Skin of body (tissue), 1 donor: ENCODE measurements at regions not wholly inside any gene's neighbourhood (a gene's known extent, or its start where the extent isn't known, plus 50 kb on each side); places are given as distances from the start of the nearest gene placed in this dataset.
"Not testable (repeated sequence)": the region's sequence is repeated elsewhere in the genome, so short reads cannot be mapped to it uniquely, and the experiment has no call there.

Experiments
- DNase-seq: peaks from one replicate; lab custom pipeline; 2025; lab: John Stamatoyannopoulos, UW

DNA sequence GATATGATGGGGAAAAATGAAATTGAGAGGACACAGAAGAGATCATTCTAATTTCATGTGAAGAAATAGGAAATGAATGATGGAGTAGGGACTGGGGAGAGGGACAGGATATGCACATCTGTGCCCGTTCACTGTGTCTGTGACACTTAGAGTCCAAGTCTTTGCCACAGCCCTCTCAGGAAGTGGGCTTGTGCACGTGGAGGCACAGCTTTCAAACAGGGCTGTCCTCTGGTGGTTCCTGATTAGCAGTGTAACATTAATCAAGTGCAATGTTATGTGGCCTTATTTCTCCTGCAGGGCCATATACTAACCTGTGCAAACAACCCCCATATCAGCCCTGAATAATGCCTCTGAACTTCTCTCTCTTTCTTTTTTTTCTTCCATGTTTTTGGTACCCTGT is 312.2 kb upstream of the FAM98A start:
- DNase-seq = no peak

DNA sequence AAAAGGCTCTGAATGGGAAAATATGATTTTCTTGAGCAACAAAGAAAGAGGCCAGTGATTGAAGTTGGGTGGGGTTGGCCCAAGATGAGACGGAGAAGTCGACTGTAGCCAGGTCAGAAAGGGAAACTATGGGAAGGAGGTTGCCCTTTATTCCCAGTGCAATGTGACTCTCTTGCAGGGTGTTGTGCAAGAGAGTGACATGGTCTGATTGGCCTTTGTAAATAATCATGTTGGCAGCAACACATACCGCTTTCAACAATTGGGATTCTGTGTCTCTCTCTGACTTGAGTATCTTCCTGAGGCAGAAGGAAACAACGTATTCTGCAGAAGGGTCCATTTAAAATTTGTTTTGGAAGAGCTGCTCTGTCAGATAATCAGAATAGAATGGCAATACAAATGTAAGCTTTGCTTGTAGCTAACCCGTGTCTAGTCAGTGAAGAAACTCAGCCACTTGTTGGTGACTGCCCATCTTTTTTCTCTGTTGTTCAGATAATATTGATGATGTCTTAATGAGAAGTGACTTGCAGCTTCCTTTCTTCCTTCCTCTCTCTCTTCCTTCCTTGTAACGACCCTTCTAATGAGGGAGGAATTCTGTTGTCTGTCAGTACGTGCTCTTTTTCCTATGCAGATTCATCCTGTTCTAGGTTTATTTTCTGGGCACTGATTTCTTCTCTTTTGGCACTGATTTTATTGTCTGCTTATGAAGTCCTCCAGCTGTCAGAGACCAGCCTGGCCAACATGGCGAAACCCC is 311.0 kb upstream of the FAM98A start:
- DNase-seq = no peak

DNA sequence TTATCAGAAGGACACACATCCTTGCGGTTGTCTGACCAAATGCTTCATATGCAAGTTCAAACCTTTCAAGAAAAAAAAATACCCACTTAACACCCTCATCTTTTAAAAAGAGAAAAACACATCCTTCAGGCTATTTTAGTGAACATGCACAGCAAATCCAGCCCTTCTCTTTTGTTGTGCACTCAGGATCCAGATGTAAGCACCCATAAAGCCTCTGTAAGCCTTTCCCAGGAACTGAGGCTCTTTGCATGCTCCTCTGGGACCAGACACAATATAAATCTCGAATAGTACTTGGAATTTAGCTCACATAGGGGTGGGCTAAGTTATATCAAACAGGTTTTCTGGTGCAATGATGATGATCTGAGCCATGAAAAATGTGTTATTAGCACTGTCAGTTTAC is 308.8 kb upstream of the FAM98A start:
- DNase-seq = no peak

DNA sequence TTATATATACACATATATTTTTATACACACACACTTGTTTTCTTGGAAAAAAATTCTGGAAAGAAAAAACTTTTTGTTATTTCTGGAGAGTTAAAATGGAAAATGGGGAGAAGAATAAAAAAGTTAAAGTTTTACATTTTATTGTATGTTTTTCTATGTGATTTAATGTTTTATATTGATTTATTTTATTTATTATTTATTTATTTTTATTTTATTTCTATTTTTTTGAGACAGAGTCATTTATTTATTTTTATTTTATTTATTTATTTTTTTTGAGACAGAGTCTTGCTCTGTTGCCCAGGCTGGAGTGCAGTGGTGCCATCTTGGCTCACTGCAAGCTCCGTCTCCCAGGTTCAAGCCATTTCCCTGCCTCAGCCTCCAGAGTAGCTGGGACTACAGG is 307.0 kb upstream of the FAM98A start:
- not testable (repeated sequence) for DNase-seq

DNA sequence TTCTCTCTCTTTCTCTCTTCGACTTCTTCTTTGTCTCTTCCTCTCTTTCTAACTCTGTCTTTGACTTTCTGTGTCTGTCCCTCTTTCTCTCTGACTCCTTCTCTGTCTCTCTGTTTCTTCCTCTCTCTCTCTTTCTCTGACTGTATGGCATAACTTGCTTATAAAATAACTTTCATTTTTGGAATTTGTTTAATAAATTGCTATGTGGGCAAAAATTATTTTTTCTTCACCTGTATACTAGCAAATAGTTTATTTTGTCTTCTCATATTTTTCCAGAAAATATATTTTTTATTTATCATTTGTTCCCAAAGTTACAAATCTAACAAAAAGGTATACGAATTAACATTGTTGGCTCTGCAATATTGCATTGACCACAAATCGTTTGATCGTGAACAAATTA is 305.7 kb upstream of the FAM98A start:
- DNase-seq = no peak

DNA sequence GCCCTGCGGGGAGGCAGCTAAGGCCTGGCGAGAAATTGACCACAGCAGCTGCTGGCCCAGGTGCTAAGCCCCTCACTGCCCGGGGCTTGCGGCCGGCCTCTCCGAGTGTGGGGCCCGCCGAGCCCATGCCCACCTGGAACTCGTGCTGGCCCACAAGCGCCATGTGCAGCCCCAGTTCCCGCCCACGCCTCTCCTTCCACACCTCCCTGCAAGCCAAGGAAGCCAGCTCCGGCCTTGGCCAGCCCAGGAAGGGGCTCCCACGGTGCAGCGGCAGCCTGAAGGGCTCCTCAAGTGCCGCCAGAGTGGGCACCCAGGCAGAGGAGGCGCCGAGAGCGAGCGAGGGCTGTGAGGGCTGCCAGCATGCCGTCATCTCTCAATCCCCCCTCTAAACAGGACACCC is 304.6 kb upstream of the FAM98A start:
- no peak for DNase-seq

DNA sequence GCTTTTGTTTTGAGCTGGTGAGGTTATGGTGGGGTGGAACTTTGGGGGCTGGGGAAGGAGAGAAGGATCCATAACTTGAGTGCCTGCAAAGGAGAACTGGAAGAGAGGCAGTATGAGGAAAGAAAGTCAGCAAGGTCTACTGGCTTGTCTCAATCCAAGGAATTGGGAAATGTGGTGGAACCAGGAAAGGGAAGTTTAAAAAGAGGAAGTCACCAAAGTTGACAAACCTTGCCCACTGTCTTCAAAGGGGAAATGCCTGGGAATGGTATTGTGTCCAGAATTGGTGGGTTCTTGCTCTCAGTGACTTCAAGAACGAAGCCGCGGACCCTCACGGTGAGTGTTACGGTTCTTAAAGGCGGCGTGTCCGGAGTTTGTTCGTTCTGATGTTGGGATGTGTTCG is 304.1 kb upstream of the FAM98A start:
- no peak for DNase-seq

DNA sequence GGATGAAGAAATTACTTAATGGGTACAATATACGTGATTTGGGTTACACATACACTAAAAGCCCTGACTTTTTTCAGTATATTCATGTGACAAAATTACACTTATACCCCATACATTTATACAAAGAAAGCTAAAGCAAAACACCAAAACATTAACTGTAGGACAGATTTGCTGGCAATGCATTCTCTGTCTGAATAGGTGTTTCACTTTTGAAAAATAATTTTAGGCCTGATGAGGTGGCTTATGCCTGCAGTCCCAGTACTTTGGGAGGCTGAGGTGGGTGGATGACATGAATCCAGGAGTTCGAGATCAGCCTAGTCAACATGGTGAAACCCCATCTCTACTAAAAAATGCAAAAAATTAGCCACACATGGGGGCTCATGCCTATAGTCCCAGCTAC is 301.5 kb upstream of the FAM98A start:
- no peak for DNase-seq

DNA sequence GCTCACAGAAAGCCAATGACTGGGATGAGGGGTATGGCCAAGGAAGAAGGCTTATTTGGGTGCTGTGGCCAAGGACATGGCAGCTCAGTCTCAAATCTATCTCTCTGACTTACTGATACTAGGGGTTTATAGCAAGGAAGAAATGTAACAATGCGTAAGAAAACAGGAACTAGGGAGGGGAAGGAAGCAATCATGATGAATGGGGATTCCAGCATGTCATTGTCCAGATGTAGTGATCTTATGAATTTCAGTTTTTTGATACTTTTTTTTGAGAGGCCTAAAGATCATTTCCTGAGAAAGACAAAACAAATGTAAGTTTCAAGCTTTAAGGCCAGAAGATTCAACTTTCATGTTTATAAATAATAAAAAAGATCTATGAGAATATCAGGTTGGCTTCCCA is 298.6 kb upstream of the FAM98A start:
- DNase-seq = no peak

DNA sequence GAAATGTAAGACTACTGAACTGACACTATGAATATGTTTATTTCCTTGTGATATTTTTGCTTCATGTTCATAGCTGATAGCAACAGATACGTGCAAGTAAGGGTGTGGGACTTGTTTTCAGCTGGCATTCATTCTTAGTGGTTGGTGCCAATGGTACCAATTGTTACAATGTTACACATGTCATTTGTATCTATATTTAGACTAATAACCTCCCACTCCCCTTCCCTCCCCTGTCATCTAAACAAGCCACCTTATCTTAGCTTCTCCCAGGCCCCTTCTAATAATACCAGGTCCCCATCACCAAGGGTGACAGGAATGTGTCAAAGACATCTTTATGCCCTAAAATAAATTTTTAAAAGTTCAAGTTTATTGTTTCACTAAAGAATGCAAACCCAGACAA is 294.7 kb upstream of the FAM98A start:
- no peak for DNase-seq

DNA sequence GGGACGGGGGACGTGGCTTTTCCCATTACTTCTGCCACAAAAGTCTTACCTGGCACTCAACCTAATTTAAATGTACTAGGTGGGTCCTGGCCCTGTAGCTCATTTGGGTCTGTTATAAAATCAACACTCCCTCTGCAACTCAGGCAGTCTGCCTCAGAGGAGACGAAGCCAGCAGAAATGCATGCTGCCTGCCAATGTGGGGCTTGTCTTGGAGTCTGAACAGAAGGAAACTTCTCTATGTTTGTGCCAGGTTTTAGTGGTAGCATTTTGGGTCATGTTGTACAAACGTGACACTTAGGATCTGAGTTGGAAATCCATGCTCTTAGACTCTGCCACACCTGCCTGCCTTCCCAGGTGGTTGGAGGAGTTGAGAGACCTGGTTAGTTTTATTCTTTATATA is 292.5 kb upstream of the FAM98A start:
- DNase-seq = no peak

DNA sequence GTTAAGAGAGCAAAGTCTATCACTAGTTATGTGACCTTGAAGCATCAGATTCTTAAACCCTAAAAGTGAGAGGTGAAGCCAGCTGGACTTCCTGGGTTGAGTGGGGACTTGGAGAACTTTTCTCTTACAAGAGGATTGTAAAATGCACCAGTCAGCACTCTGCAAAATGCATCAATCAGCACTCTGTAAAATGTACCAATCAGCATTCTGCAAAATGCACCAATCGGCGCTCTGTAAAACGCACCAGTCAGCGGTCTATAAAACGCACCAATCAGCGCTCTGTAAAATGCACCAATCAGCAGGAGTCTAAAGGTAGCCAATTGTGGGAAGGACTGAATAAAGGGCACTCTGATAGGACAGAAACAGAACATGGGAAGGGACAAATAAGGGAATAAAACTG is 291.6 kb upstream of the FAM98A start:
- DNase-seq = no peak

DNA sequence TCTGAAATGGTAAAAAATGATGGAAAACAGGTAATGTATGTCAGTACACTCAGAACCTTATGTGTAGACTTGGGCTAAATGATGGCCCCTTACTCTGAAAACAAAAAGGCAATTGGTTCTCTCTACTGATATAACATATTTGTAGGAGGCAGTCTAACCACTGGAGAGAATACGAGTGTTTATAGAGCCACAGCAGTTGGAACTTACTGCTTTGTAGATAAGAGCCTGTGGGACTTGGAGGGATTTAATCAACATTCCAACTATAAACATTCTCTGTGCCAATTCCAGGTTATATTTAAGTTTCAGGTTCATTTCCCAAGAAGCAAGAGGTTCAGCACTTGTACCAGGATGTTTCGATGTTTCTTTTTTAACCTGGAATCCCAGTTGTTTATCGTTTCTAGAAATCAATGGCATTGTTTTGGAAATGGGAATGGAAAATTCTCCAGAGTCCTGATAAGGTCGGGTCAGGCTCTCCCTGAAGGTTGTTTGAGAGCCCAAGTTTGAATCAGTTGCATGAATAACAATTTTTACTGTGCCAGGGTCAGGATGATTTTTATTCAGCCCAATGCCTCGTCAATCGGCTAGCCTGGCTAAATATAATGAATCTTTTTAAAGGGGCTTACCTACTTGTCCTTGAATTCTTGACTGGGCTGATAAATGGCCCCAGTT is 278.4 kb upstream of the FAM98A start:
- DNase-seq = no peak

DNA sequence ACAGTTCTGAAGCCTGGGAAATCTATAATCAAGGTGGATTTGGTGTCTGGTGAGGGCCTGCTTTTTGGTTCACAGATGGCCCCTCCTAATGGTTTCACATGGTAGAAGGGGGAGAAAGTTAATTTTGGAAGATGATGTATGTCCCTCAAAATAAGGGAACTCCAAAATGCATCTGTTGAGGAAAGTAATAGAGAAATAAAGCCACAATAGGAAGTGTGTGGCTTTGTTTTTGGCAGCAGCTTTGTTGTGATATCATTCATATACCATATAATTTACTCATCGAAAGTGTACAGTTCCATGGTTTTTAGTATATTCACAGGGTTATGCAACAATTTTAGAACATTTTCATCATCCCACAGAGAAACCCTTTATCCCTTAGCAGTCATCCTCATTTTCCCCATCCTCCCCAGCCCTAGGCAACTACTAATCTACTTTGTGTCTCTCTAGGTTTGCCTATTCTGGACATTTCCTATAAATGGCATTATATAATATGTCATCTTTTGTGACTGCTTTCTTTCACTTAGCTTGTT is 274.0 kb upstream of the FAM98A start:
- no peak for DNase-seq

DNA sequence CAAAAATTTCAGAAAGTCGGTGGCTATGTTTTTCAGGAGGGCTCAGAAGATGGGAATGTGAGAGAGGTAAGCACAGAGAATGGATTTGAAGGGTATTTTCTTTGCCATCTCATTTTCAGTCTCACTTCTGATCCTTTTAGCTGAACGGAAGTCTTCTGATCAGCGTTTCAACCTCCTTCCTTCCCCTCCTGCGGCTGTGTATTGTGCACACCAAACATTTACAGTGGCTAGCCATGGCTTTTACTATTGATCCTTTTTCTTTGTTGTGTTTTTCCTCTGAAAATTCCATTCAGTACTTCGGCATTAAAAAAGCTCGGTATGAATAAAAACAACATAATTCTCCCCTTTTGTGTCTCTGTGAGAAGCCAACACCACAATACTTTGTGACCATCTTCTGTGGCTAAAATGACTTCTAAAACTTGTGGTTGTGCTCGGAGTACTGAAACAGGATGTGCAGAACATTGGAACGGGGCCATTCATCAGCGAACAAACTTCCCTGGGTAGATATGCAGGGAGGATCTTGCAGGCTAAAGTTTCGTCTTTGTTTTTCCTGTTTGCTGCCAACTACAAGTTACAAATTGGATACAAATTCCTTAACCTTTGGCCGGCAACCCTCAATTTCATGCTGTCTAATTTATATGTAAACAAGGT is 260.8 kb upstream of the FAM98A start:
- DNase-seq = no peak

DNA sequence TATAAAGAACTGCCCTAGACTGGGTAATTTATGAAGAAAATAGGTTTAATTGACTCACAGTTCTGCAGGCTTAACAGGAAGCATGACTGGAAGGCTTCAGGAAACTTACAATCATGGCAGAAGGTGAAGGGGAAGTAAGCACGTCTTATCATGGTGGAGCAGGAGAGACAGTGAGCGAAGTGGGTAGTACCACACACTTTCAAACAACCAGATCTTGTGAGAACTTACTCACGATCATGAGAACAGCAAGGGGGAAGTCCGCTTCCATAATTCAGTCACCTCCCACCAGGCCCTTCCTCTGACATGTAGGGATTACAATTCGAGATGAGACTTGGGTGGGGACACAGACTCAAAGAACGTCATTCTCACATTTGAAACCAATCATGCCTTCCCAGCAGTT is 260.1 kb upstream of the FAM98A start:
- DNase-seq = no peak

DNA sequence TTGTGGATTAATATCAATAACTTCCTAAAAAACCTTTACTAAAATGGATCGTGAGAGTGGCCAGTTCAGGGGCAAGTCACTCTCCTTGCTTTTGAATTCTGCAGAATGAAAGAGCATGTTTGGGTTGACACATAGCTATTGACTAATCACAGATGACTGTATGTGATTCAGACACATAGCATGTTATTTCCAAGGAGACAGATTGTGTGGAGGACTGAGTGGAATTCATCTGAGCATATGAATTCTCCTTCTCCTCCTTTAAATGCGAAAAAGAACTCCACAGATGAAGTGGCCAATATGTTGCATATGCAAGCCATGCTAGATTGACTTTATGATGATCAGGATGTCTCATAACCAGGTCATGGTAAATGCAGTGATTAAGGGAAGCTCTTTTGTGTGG is 249.4 kb upstream of the FAM98A start:
- no peak for DNase-seq

DNA sequence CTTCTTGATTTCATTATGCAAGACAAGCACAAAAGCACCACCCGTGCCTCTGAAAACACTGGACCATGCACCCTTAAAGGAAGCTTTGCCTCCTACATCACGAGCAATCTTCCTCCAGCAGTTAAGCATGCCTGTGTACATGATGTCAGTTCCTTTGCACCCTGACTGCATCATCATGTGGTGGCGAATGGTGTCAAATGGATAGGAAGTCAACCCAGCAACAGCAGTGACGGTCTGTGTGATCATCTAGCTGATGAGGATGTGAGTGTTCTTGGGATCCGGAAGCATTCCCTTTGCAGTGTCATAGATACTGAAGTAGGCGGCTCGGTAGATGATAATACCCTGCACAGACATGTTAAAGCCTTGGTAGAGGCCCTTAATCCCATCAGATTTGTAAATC is 240.7 kb upstream of the FAM98A start:
- no peak for DNase-seq

DNA sequence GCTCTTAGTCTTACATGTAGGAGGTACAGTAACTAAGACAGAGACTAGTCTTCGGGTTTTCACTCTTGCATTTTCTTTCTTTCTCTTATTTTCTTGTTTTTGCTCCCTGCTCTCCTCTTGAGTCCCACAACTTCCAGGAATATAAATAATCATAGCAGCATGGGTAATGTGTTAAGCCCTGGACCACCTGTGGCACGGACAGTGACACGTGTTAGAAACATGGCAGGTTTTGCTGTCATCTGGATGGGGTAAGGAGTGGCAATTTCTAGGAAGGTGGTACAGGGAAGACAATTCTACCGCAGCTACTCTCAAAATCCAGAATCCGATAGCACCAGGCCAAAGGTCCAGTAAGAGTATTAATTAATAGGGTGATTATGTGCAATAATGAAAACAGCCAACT is 237.5 kb upstream of the FAM98A start:
- no peak for DNase-seq

DNA sequence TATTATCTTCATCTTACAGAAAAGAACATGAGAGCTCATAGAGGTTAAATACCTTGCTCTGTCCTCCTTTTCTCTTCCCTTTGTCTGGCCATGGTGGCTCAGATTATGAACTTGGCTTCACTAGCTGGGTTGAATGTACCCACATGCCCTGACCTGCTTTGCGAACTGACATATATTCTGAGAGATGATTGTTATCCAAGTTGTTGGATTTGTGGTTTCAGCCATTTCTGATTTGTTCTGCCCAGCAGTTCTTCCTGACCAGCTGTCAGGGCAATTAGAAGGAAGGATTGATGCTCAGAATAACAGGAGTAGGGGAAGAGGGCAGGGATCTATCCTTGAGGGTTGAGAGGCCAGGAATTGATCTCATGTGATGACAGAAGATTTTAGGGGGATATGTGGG is 236.8 kb upstream of the FAM98A start:
- DNase-seq = no peak

DNA sequence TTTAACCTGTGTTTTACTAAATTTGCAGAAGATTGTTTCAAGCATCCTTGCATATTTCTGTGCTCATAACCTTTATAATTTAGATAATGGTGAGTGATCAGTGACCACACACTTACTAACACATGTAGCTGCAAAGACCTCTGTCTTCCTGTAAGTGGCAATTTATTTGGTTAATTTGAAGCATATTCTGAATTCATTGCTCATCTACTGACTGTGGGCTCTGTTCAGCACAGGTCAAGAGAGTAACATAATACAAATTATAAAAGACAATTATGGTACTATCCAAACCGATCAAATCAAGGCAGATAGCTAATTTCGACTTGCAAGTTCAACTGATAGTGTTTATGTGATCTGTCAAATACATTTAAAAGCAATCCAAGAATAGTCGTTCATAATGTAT is 223.9 kb upstream of the FAM98A start:
- DNase-seq = no peak

DNA sequence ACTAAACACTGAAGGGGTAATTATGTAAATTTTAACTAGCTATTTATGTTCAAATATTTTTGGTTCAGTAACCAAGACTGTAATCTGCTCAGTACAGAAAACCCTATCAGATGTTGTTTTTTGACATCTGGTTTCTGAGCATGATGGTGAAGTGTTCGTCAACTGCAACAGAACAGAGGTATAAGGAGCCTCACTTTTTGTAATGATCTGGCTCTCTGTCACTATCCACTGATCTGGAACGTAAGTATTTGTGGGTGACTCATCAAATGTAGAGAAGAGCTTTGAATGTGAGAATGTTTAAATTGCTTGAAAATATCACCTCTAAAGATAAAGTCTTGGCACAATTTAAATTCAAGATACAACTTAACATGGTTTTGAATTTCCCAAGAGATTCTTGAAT is 213.6 kb upstream of the FAM98A start:
- DNase-seq = no peak
